ENCODE measurements at regions not wholly inside any gene's neighbourhood (a gene's known extent, or its start where the extent isn't known, plus 50 kb on each side); places are given as distances from the start of the nearest gene placed in this dataset.

DNA sequence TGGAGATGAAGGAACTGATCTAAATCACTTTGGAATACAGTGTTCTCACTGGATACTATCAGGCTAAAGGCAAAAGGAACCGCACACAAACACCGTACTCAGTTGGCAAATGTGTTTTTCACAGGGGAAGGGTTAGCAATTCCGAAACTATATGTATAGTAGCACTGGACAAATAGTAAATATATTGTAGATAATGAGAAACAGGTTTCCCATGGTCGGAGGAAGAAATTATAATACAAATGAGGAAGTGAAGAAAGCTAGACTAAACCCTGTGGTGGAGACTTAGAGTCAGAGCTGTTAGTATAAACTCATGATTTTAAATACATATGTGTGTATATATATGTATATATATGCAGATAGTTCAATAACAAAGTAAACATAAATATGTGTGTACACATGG lies 414.1 kb upstream of the SALL1 start:
- DNase-seq (ENCODE audit: low read depth) = no peak
- TF ChIP-seq, protein P1, sequence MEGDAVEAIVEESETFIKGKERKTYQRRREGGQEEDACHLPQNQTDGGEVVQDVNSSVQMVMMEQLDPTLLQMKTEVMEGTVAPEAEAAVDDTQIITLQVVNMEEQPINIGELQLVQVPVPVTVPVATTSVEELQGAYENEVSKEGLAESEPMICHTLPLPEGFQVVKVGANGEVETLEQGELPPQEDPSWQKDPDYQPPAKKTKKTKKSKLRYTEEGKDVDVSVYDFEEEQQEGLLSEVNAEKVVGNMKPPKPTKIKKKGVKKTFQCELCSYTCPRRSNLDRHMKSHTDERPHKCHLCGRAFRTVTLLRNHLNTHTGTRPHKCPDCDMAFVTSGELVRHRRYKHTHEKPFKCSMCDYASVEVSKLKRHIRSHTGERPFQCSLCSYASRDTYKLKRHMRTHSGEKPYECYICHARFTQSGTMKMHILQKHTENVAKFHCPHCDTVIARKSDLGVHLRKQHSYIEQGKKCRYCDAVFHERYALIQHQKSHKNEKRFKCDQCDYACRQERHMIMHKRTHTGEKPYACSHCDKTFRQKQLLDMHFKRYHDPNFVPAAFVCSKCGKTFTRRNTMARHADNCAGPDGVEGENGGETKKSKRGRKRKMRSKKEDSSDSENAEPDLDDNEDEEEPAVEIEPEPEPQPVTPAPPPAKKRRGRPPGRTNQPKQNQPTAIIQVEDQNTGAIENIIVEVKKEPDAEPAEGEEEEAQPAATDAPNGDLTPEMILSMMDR (IDR thresholded peaks at IDR 0.05; ENCODE audit: insufficient read depth, low read depth, low read length, missing control alignments) = no peak

DNA sequence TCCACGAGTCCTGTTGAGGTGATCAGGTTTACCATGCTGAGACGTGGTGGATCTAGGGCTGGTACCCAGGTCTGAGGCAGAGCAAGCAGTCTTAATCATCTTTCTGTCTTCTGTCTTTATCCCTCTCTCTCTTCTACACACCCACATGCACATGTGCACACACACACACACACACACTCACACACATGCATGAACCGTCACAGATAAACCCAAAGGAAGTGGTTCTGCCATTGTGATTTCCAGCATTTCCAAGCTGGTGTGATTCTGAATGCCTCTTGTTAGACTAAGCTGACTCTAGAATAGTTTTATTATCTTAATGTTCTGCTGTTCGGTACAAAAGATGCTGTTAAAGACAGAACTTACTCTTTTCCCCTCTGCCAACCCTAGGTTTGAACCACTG lies 411.8 kb upstream of the SALL1 start:
- DNase-seq (ENCODE audit: low read depth) = no peak
- TF ChIP-seq, protein P1 (IDR thresholded peaks at IDR 0.05; ENCODE audit: insufficient read depth, low read depth, low read length, missing control alignments) = no peak
- H3K4me3 ChIP-seq (ENCODE audit: low read length) = no peak overlapping the region

More for the DNA sequence above, 414.1 kb upstream of the SALL1 start:
- H3K4me3 ChIP-seq (ENCODE audit: low read length) = no peak overlapping the region

DNA sequence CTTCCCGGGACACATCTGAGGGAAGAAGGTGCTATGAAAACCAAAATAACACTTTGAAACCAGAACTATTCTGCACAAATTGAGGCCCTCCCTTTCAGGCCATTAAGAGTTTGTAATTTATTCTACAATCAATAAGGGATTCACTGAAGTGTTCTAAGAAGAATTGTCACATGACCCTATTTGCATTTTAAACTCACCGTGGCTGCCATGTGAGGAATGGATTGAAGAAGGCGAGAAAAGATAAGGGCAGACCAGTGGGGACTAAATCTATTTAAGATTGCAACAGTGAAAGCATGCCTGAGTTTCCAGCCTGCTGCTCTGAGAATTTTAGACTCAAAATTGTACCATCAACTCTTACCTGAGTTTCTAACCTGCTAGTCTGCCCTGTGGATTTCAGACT lies 408.8 kb upstream of the SALL1 start:
- no peak for DNase-seq (ENCODE audit: low read depth)
- H3K4me3 ChIP-seq (ENCODE audit: low read length) = no peak overlapping the region
- TF ChIP-seq, protein P1 (IDR thresholded peaks at IDR 0.05; ENCODE audit: insufficient read depth, low read depth, low read length, missing control alignments) = no peak

DNA sequence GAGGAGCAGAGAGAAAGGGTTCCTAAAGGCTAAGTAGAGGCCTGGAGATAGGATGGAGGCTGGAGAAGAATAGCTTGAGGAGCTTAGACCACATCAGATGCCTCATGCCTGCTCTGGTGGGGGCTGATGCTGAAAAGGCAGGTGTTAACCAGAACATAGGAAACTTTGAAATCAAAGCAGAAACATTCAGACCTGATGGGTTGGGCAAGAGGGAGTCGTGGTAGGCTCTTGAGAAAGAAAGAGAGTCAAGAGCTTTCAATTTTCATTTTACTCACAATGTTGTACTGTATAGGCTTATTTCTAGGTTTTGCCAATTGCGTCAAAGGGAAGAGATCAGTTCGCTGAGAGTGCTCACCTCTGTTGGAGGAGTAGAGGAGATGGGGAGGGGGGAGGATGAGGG lies 406.6 kb upstream of the SALL1 start:
- DNase-seq (ENCODE audit: low read depth) = no peak
- H3K4me3 ChIP-seq (ENCODE audit: low read length) = no peak overlapping the region
- TF ChIP-seq, protein P1 (IDR thresholded peaks at IDR 0.05; ENCODE audit: insufficient read depth, low read depth, low read length, missing control alignments) = no peak

DNA sequence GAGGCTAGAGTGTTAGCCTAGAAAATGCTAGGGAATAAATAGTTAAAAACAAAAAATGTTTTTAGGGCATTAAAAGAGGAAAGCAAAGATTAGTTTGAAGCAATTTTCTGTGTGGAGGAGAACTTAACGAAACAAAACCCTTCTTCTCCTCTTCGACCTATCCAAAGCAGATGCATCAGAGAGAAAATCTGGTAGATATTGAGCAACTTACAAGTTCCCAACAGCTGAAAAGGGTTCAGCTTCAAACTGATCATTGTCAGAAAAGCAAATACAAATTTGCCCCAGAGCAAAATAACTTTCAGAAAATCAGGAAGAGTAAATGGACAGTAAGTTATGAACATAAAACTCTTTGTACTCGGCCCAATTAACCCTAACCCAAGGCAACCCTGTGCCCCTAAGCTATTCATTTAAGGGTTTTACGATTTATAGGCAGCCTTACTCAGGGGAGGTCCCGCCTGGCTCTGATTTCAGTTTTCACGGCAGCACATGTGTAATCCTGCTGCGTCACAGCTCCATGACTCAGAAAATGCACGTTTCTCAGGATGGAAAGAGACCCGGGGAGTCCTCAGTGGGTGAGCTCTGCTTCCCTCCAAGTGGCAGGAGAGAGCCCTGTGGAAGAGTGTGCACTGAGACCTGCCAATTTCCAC lies 405.7 kb upstream of the SALL1 start:
- H3K4me3 ChIP-seq (ENCODE audit: low read length) = no peak overlapping the region
- TF ChIP-seq, protein P1 (IDR thresholded peaks at IDR 0.05; ENCODE audit: insufficient read depth, low read depth, low read length, missing control alignments) = no peak
- DNase-seq (ENCODE audit: low read depth) = peak; percentile 91

DNA sequence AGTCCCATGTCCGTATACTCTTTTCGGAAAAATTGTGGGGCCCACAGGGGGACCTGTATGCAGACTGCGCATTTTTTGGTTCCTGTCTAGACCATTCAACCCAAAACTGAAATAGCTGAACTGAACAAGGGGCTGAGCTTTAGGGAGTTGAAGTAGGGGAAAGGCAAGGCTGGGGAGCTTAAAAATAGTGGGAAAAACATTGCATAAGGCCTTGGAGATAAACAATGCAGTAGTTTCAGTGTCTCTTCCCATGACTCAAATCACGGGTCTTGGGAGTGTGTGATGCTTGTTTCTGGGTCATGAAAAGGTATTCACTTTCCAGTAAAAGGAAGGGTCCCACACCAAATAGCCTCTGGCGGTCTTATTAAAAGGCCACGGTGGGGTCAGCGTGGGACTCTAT lies 402.8 kb upstream of the SALL1 start:
- TF ChIP-seq, protein P1 (IDR thresholded peaks at IDR 0.05; ENCODE audit: insufficient read depth, low read depth, low read length, missing control alignments) = no peak
- DNase-seq (ENCODE audit: low read depth) = peak; percentile 83
- H3K4me3 ChIP-seq (ENCODE audit: low read length) = no peak overlapping the region

DNA sequence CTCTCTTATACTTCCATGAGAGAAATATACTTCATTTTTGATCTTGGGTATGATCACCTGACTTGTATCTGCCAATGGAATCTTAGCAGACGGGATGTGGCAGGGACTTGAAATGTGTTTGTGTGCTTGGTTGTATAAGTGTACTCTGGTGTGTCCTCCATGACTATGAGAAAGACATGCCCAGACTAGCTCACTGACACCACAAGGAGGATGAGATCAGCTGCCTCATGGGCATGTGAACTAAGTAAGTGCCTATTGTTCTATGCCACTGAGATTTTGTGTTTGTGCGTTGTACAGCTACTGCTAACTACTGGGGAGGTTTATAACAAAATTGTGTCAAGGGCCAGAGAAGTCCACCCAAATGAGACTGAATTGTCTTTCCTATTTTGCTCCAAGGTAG lies 402.2 kb upstream of the SALL1 start:
- TF ChIP-seq, protein P1 (IDR thresholded peaks at IDR 0.05; ENCODE audit: insufficient read depth, low read depth, low read length, missing control alignments) = no peak
- H3K4me3 ChIP-seq (ENCODE audit: low read length) = no peak overlapping the region
- peak; percentile 99 for DNase-seq (ENCODE audit: low read depth)

Measured in epithelial cell of esophagus (primary cell).